PC-9 (cell line): ENCODE measurements at regions not wholly inside any gene's neighbourhood (a gene's known extent, or its start where the extent isn't known, plus 50 kb on each side); places are given as distances from the start of the nearest gene placed in this dataset.

Experiments
- CTCF ChIP-seq: fragments of 200-600 bp; sonication (generic); conservative IDR thresholded peaks from 2 replicates; pipeline ENCODE4 v1.6.1; 2017; ENCODE audit warnings: mixed run types, antibody characterized with exemption, mild to moderate bottlenecking, moderate library complexity
- EZH2 ChIP-seq: fragments of 200-600 bp; sonication (generic); IDR thresholded peaks from 2 replicates; pipeline ENCODE4 v1.8.0; 2017; ENCODE audit warnings: antibody characterized with exemption, low read depth

- TF ChIP-seq CTCF (no peak), EZH2 (no peak)
Observed at GRCh38 chr5:58074717-58075116, 385.2 kb downstream of the PLK2 start.
